IMR-90 (cell line): ENCODE measurements at regions not wholly inside any gene's neighbourhood (a gene's known extent, or its start where the extent isn't known, plus 50 kb on each side); places are given as distances from the start of the nearest gene placed in this dataset.

Experiments used
- ATAC-seq: fragments of 200-7000 bp; cut with Tn5 transposase; 2 replicates; pipeline ENCODE4 v1.9.1; 2020; ENCODE audit warnings: low read depth, mild to moderate bottlenecking, moderate library complexity
- BruUV-seq: library from RNA; stranded (reverse); fragments of 400-500 nt; replicated peaks from 2 replicates; lab custom pipeline; 2021; lab: Mats Ljungman, UMichigan
- CTCF ChIA-PET: fragments of 300-600 bp; formaldehyde crosslinking; extraction: SDS; loops from one replicate; lab custom pipeline; 2021; ENCODE audit warnings: antibody characterized with exemption; lab: Yijun Ruan, JAX
- POLR2A ChIA-PET: fragments of 300-600 bp; sonication (Branson Sonifier 250); formaldehyde crosslinking; loops from one replicate; lab custom pipeline; 2022; ENCODE audit warnings: antibody characterized with exemption; ENCODE audit not compliant: unreplicated experiment; lab: Charles Lee
- DNase-seq: peaks from one replicate; pipeline ENCODE4 v3.0.0; 2013
- H2AFZ ChIP-seq: replicated peaks from 2 replicates; pipeline ENCODE3; 2013; ENCODE audit warnings: low read length, mild to moderate bottlenecking; ENCODE audit not compliant: poor library complexity
- H2AK5ac ChIP-seq: 2 replicates; pipeline ENCODE4 v1.6.1; 2013; ENCODE audit warnings: low read depth, low read length, inconsistent platforms
- H2AK9ac ChIP-seq: replicated peaks from 2 replicates; pipeline ENCODE3; 2013; ENCODE audit warnings: mild to moderate bottlenecking, low read depth, low read length, moderate library complexity; ENCODE audit not compliant: poor library complexity
- H2BK120ac ChIP-seq: 2 replicates; pipeline ENCODE4 v1.6.1; 2013; ENCODE audit warnings: low read depth, low read length, inconsistent platforms
- H2BK15ac ChIP-seq: 3 replicates; pipeline ENCODE4 v1.6.1; 2013; ENCODE audit warnings: low read depth, low read length, inconsistent platforms
- H2BK20ac ChIP-seq: 2 replicates; pipeline ENCODE4 v1.6.1; 2013; ENCODE audit warnings: low read depth, mild to moderate bottlenecking, inconsistent platforms, low read length, moderate library complexity
- H2BK5ac ChIP-seq: 2 replicates; pipeline ENCODE4 v1.6.1; 2013; ENCODE audit warnings: mild to moderate bottlenecking, low read depth, low read length, inconsistent platforms; ENCODE audit not compliant: poor library complexity, severe bottlenecking
- H3K14ac ChIP-seq: replicated peaks from 2 replicates; pipeline ENCODE4 v1.6.1; 2013; ENCODE audit warnings: low read depth, low read length, inconsistent platforms
- H3K18ac ChIP-seq: 2 replicates; pipeline ENCODE4 v1.6.1; 2013; ENCODE audit warnings: low read depth, low read length, control low read depth
- H3K23ac ChIP-seq: 2 replicates; pipeline ENCODE4 v1.6.1; 2013; ENCODE audit warnings: low read depth, low read length, inconsistent platforms
- H3K27ac ChIP-seq: 2 replicates; pipeline ENCODE4 v1.5.1; 2013; ENCODE audit warnings: mild to moderate bottlenecking, control low read depth, low read length; ENCODE audit not compliant: insufficient read depth
- H3K27me3 ChIP-seq: 2 replicates; pipeline ENCODE4 v1.6.1; 2013; ENCODE audit warnings: low read length; ENCODE audit not compliant: control insufficient read depth, insufficient read depth
- H3K36me3 ChIP-seq: 2 replicates; pipeline ENCODE4 v1.6.1; 2013; ENCODE audit warnings: low read length, mixed read lengths; ENCODE audit not compliant: control insufficient read depth, insufficient read depth
- H3K4ac ChIP-seq: 2 replicates; pipeline ENCODE4 v1.6.1; 2013; ENCODE audit warnings: low read depth, low read length, inconsistent platforms
- H3K4me1 ChIP-seq: 2 replicates; pipeline ENCODE4 v1.6.1; 2013; ENCODE audit warnings: low read length, mixed read lengths; ENCODE audit not compliant: control insufficient read depth, insufficient read depth
- H3K4me2 ChIP-seq: 2 replicates; pipeline ENCODE4 v1.6.1; 2013; ENCODE audit warnings: low read depth, mild to moderate bottlenecking, control low read depth, low read length, moderate library complexity
- H3K4me3 ChIP-seq: 2 replicates; pipeline ENCODE4 v1.5.1; 2013; ENCODE audit warnings: low read depth, mild to moderate bottlenecking, control low read depth, low read length, moderate library complexity; ENCODE audit not compliant: insufficient read depth
- H3K56ac ChIP-seq: 2 replicates; pipeline ENCODE4 v1.6.1; 2013; ENCODE audit warnings: low read length, inconsistent platforms; ENCODE audit not compliant: insufficient read depth; ENCODE audit errors: extremely low read depth
- H3K79me1 ChIP-seq, 2 experiments: 2 replicates each; pipeline ENCODE4 v1.6.1; 2013; ENCODE audit warnings: low read length in 2 of 2, inconsistent platforms in 1 of 2, low read depth in 1 of 2
- H3K9ac ChIP-seq: 2 replicates; pipeline ENCODE4 v1.6.1; 2013; ENCODE audit warnings: low read depth, low read length, control low read depth
- H3K9me1 ChIP-seq: 2 replicates; pipeline ENCODE4 v1.6.1; 2013; ENCODE audit warnings: low read length, inconsistent platforms; ENCODE audit not compliant: insufficient read depth
- H3K9me3 ChIP-seq: 2 replicates; pipeline ENCODE4 v1.6.1; 2013; ENCODE audit warnings: low read length; ENCODE audit not compliant: control insufficient read depth, insufficient read depth
- H4K20me1 ChIP-seq: 2 replicates; pipeline ENCODE4 v1.6.1; 2013; ENCODE audit warnings: low read length, inconsistent platforms; ENCODE audit not compliant: insufficient read depth
- H4K5ac ChIP-seq: 2 replicates; pipeline ENCODE4 v1.6.1; 2013; ENCODE audit warnings: mild to moderate bottlenecking, low read depth, low read length, control low read depth
- H4K8ac ChIP-seq, 2 experiments: 2 replicates each; pipeline ENCODE4 v1.6.1; 2013; ENCODE audit warnings: low read depth in 2 of 2, low read length in 2 of 2, control low read depth in 1 of 2, inconsistent platforms in 1 of 2
- H4K91ac ChIP-seq: 2 replicates; pipeline ENCODE4 v1.6.1; 2013; ENCODE audit warnings: low read depth, low read length, inconsistent platforms; ENCODE audit not compliant: insufficient read depth
- RCOR1 ChIP-seq: IDR thresholded peaks from 2 replicates; pipeline ENCODE4 v1.6.1; 2012; ENCODE audit warnings: mild to moderate bottlenecking, low read length, improper control_type of control experiment; ENCODE audit not compliant: insufficient replicate concordance
- WGBS, 2 experiments: methylation state at CpG; one replicate each; pipeline versions ENCODE4 v1.1.5 to v1.1.7; 2013; ENCODE audit warnings: missing lambda C conversion rate in 2 of 2; ENCODE audit not compliant: insufficient read length in 1 of 2; ENCODE audit errors: extremely low coverage in 2 of 2; 5-methylcytosine and 5-hydroxymethylcytosine counted together
- dilution Hi-C: fragments of 300-500 bp; cut with HindIII; formaldehyde crosslinking; loops from one replicate; pipeline ENCODE4 v1.14.3; 2018; ENCODE audit warnings: low sequenced_read_pairs; ENCODE audit not compliant: unreplicated experiment
- in situ Hi-C: fragments of 300-500 bp; cut with MboI; formaldehyde crosslinking; loops from 3 replicates; pipeline ENCODE4 v1.14.3; 2019; ENCODE audit warnings: low sequenced_read_pairs, inconsistent platforms, mixed read lengths
- intact Hi-C: fragments of 100-400 bp; cut with micrococcal nuclease; formaldehyde crosslinking; loops from 2 replicates; pipeline ENCODE4 v1.10.0; 2022

DNA sequence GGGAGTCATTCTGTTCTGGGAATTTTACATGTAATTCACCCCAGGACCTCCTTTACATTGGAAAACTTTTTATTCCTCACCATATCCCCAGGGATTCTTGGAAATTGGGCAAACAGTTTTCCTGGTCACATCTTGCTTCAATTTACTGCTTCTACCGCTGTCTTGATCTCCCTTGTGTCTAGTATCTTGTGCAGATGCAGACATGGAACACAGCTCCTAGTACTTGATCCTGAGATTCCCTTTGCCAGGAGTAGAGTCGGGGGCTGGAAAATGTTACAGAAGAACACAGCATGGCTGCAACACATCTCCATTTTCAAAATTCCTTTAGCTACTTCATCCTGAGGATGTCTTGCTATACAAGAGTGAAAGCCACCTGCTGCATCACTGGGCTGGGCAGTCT is 472.8 kb downstream of the PLCL1 start:
- H3K4me2 ChIP-seq, result no peak overlapping the region
- no peak overlapping the region for H3K4me3 ChIP-seq
- H3K27me3 ChIP-seq, result no peaks in the 10 kb centered on the region
- no peak for ATAC-seq
- DNase-seq, result no peak
- no peak overlapping the region for H3K4ac ChIP-seq
- no peaks in the 10 kb centered on the region for H4K20me1 ChIP-seq
- no peak overlapping the region for H2AFZ ChIP-seq
- POLR2A ChIA-PET, result no interaction called here
- no peaks in the 10 kb centered on the region for H3K4me1 ChIP-seq
- no peak overlapping the region for H2BK120ac ChIP-seq
- H4K8ac ChIP-seq, result no peak overlapping the region
- no peak overlapping the region for H4K91ac ChIP-seq
- dilution Hi-C loops (no loop called here), intact Hi-C loops (no loop called here), in situ Hi-C loops (no loop called here)
- H3K56ac ChIP-seq, result no peak overlapping the region
- no peak overlapping the region for H3K18ac ChIP-seq
- H3K27ac ChIP-seq, result no peak overlapping the region
- TF ChIP-seq RCOR1, result no peak
- H3K23ac ChIP-seq, result no peak overlapping the region
- no peak overlapping the region for H2AK9ac ChIP-seq
- no peak overlapping the region for H4K5ac ChIP-seq
- H2BK20ac ChIP-seq, result no peak overlapping the region
- H2BK5ac ChIP-seq, result no peak overlapping the region
- H3K9ac ChIP-seq, result no peak overlapping the region
- no peaks in the 10 kb centered on the region for H3K9me1 ChIP-seq
- no peak overlapping the region for H3K14ac ChIP-seq
- H2AK5ac ChIP-seq, result no peak overlapping the region
- no peaks in the 10 kb centered on the region for H3K9me3 ChIP-seq
- no peak overlapping the region for H2BK15ac ChIP-seq
- no TSS peak for BruUV-seq
- H3K79me1 ChIP-seq, result no peaks in the 10 kb centered on the region
- WGBS, 2 experiments, result no CpG with 5 or more reads among the region's 2 CpGs
- CTCF ChIA-PET, result no interaction called here
- no peaks in the 10 kb centered on the region for H3K36me3 ChIP-seq
